Nephron (organoid): ENCODE measurements at regions not wholly inside any gene's neighbourhood (a gene's known extent, or its start where the extent isn't known, plus 50 kb on each side); places are given as distances from the start of the nearest gene placed in this dataset.
"Not testable (repeated sequence)": the region's sequence is repeated elsewhere in the genome, so short reads cannot be mapped to it uniquely, and the experiment has no call there.

Experiments used
- H3K27ac Mint-ChIP-seq, 3 experiments: 2 replicates each; pipeline ENCODE4 v1.8.0; 2020; ENCODE audit warnings: mixed read lengths in 3 of 3, mild to moderate bottlenecking in 2 of 3, moderate library complexity in 1 of 3
- H3K27me3 Mint-ChIP-seq: 2 replicates; pipeline ENCODE4 v1.8.0; 2021; ENCODE audit warnings: low read depth, mild to moderate bottlenecking, moderate library complexity, mixed read lengths
- H3K36me3 Mint-ChIP-seq: 2 replicates; pipeline ENCODE4 v1.8.0; 2020; ENCODE audit warnings: low read depth, mixed read lengths
- H3K4me1 Mint-ChIP-seq: 2 replicates; pipeline ENCODE4 v1.8.0; 2020; ENCODE audit warnings: mixed read lengths
- H3K4me3 Mint-ChIP-seq, 3 experiments: 2 replicates each; pipeline ENCODE4 v1.8.0; 2020; ENCODE audit warnings: mild to moderate bottlenecking in 3 of 3, mixed read lengths in 3 of 3, moderate library complexity in 2 of 3
- H3K9me3 Mint-ChIP-seq: 2 replicates; pipeline ENCODE4 v1.8.0; 2020; ENCODE audit warnings: mixed read lengths
- TF ChIP-seq, protein P1 (sequence below), 3 experiments: fragments of 200-600 bp; sonication (generic); IDR thresholded peaks; one replicate each; pipeline ENCODE4 v1.5.0; 2021; ENCODE audit warnings: antibody characterized with exemption in 3 of 3; ENCODE audit not compliant: unreplicated experiment in 3 of 3

DNA sequence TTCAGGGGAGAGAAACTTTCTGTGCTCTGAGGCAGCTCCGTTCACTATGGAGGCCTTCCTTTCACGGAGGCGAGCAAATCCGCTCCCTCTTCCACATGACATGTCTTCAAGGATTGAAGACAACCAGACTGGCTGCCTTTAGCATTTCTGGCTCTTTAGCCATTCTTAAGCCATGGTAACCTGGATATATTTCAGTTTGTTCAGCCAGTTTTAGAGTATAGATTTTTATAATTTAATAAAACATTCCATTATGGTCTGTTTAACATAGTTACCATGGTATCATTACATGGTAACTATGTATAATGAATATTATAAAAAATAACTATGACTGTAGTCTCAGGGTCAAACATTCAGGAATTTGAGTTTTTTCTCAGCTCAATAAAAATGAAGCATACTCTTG, 54.2 kb upstream of the NFIA start:
- Mint-ChIP-seq H3K27ac (no peak overlapping the region), H3K9me3 (no peaks in the 10 kb centered on the region), H3K27me3 (no peaks in the 10 kb centered on the region), H3K4me1 (no peaks in the 10 kb centered on the region), H3K4me3 (no peak overlapping the region), H3K36me3 (no peaks in the 10 kb centered on the region)
- TF ChIP-seq, protein P1, sequence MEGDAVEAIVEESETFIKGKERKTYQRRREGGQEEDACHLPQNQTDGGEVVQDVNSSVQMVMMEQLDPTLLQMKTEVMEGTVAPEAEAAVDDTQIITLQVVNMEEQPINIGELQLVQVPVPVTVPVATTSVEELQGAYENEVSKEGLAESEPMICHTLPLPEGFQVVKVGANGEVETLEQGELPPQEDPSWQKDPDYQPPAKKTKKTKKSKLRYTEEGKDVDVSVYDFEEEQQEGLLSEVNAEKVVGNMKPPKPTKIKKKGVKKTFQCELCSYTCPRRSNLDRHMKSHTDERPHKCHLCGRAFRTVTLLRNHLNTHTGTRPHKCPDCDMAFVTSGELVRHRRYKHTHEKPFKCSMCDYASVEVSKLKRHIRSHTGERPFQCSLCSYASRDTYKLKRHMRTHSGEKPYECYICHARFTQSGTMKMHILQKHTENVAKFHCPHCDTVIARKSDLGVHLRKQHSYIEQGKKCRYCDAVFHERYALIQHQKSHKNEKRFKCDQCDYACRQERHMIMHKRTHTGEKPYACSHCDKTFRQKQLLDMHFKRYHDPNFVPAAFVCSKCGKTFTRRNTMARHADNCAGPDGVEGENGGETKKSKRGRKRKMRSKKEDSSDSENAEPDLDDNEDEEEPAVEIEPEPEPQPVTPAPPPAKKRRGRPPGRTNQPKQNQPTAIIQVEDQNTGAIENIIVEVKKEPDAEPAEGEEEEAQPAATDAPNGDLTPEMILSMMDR (IDR thresholded peaks at IDR 0.05; ENCODE audit: unreplicated experiment in 3 of 3): no peak

GRCh38 chr1:61018068-61018467, 64.3 kb upstream of the NFIA start:
- not testable (repeated sequence) for H3K4me1 Mint-ChIP-seq, H3K27ac Mint-ChIP-seq, H3K4me3 Mint-ChIP-seq, H3K9me3 Mint-ChIP-seq, H3K36me3 Mint-ChIP-seq
- peaks cover 11% of the 10 kb centered on the region for H3K27me3 Mint-ChIP-seq

DNA sequence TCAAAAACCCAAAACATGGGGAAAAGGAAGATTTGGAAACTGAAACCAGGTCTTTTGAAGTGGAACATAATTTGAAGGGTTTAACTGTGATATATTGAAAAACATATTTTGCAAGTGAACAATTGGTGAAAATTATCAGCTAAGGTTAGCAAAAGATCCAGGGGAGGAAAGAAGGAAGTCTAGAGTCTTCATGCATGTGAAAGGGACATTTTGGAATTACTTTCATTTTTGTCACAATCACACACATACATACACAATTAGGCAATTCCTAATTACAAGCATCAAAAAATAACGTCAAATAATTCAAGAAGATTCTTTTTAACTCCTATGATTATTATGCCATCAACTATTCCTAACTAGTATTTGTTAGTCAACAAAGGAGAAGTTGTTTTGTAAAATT, 64.7 kb upstream of the NFIA start:
- H3K4me1 Mint-ChIP-seq: peaks cover 3% of the 10 kb centered on the region
- H3K27me3 Mint-ChIP-seq: peaks cover 14% of the 10 kb centered on the region
- H3K27ac Mint-ChIP-seq: no peak overlapping the region
- no peaks in the 10 kb centered on the region for H3K36me3 Mint-ChIP-seq
- TF ChIP-seq, protein P1 (IDR thresholded peaks at IDR 0.05; ENCODE audit: unreplicated experiment in 3 of 3): no peak
- no peaks in the 10 kb centered on the region for H3K9me3 Mint-ChIP-seq
- H3K4me3 Mint-ChIP-seq: no peak overlapping the region

DNA sequence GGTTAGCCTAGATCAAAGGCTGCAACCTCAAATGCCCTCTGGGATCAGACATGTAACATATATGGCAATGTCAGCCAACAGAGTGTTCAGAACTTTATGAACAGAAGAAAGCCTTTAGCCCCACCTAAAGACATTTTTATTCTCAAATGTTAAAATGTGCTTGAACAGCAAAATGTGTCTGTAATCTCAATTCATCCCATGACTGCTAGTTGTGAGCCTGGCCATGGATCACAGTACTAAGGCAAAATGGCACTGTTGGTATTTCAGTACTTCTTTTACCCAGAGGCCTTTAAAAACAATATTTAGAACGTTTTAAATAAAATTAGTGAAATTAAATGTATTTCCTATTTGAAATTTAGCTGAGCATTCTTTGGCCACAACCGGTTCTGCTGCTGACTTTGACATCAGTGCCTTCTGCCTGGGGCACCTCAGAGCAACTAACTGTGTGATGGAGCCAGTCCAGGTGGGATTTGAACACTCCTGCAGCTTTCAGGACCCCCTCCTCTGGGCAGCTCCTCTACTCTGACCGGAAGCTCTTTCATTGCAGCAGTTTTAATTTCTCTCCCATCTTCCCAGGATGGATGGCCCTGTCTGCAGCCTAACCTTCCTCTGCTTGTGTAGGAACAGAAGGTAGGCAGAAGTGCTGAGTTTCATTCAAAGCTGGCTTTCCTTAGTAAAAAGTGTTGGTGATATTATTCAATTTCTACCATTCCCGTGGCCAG, 68.3 kb upstream of the NFIA start:
- TF ChIP-seq, protein P1 (IDR thresholded peaks at IDR 0.05; ENCODE audit: unreplicated experiment in 3 of 3): no peak
- Mint-ChIP-seq H3K9me3 (no peaks in the 10 kb centered on the region), H3K4me1 (peaks cover 7% of the 10 kb centered on the region), H3K27me3 (peaks cover 24% of the 10 kb centered on the region), H3K36me3 (no peaks in the 10 kb centered on the region), H3K27ac (no peak overlapping the region), H3K4me3 (no peak overlapping the region)

DNA sequence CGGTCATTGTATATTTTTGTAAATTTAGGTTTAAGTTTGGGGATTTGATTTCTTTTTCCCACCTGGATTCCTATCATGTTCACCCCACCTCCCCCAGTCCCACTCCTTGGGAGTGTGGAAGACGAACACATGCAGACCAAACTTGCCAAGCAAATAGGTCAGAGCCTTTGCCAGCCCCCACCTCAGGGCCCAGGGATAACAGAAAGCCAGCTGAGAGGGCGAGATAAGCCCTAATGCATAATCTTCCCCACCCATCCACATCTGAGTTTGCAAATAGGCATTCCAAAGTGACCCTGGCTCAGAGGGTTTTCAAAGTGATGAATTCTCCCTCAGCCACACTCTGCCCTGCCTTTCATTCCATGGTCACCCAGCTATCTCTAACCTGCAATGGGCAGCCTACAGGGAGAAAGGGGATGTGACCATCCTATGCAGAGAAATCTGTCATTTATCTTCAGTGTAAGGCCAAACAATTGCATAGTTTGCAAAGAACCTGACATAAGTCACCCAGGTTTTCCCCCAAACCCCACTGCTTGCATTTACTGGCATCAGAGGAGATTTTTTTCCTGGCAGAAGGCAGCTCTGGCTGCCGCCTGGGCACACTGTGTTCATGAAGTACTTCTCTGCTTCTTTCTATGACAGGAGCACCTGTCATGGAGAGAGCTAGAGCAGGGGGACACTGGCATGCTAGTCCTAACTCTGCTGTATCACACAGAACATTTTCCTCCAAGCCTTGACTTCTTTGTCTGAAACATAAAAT, 69.0 kb upstream of the NFIA start:
- Mint-ChIP-seq H3K4me1 (peaks cover 7% of the 10 kb centered on the region), H3K4me3 (no peak overlapping the region), H3K27ac (no peak overlapping the region), H3K36me3 (no peaks in the 10 kb centered on the region), H3K27me3 (peaks cover 24% of the 10 kb centered on the region), H3K9me3 (no peaks in the 10 kb centered on the region)
- TF ChIP-seq, protein P1 (IDR thresholded peaks at IDR 0.05; ENCODE audit: unreplicated experiment in 3 of 3): no peak

DNA sequence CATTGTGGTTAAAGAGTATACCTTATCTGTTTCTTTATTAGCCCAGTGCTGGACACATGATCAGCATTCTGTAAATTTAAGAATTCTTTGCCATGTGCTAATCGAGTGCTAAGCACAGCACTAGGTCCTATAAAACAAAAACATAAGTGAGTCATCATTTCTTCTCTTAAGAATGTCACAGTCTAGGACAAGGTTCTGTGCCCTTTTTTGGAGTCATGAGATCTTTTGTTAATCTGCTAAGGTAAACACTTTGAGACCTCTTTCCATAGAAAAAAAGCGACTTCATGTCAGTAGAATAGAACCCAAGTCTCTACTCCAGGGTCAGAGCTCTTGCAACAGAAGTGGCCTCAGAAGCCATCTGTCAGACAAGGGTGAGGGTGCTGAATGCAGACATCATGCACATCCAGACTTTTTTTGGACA, 70.0 kb upstream of the NFIA start:
- Mint-ChIP-seq H3K4me1 (peaks cover 7% of the 10 kb centered on the region), H3K27ac (no peak overlapping the region), H3K9me3 (no peaks in the 10 kb centered on the region), H3K27me3 (peaks cover 24% of the 10 kb centered on the region), H3K36me3 (no peaks in the 10 kb centered on the region), H3K4me3 (no peak overlapping the region)
- TF ChIP-seq, protein P1 (IDR thresholded peaks at IDR 0.05; ENCODE audit: unreplicated experiment in 3 of 3): no peak
